GM18505 (cell line): ENCODE measurements at regions not wholly inside any gene's neighbourhood (a gene's known extent, or its start where the extent isn't known, plus 50 kb on each side); places are given as distances from the start of the nearest gene placed in this dataset.
"Not testable (repeated sequence)": the region's sequence is repeated elsewhere in the genome, so short reads cannot be mapped to it uniquely, and the experiment has no call there.

Source experiments
- ATAC-seq: cut with Tn5 transposase; IDR thresholded peaks from one replicate; pipeline ENCODE4 v1.9.1; 2021; ENCODE audit not compliant: unreplicated experiment
- POLR2A ChIP-seq: IDR thresholded peaks from 4 replicates; pipeline ENCODE4 v1.6.1; 2011; ENCODE audit warnings: borderline replicate concordance; ENCODE audit not compliant: insufficient read depth, insufficient read length; ENCODE audit errors: extremely low read depth

DNA sequence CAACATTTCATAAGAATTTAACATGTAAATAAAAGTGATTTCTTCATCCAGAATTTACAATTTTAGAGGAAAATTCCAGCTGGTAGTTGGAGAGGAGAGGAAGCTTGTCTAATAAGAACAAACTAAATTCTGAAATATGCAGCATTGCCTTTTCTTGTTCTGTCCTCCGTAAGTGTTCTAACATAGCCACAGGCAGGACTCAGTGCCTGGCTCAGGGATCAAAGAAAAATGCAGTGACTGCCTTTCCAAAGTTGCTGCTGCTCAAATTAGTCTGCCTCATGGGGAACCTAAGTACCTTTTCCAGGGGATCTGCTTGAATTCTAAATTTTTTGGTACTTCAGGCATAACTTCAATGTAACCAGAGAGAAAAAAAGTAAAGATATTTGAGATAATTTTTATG lies 713.0 kb upstream of the CADM2 start:
- ATAC-seq = no peak
- TF ChIP-seq POLR2A = no peak

DNA sequence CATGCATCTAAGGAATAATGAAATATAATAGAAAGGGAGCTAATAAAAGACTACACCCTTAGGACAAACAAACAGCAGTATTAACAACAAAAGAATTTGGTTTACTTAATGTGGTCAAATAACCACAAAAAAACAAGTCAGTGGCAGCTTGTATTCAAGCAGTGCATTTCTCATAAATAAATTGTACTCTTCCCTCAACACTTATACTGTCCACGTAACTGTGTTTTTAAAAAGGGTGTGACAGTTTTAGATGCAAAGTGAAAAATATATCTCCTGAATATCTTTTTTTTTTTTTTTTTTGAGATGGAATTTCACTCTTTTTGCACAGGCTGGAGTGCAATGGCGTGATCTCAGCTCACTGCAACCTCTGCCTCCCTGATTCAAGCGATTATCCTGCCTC lies 698.2 kb upstream of the CADM2 start:
- no peak for TF ChIP-seq POLR2A
- ATAC-seq = no peak

DNA sequence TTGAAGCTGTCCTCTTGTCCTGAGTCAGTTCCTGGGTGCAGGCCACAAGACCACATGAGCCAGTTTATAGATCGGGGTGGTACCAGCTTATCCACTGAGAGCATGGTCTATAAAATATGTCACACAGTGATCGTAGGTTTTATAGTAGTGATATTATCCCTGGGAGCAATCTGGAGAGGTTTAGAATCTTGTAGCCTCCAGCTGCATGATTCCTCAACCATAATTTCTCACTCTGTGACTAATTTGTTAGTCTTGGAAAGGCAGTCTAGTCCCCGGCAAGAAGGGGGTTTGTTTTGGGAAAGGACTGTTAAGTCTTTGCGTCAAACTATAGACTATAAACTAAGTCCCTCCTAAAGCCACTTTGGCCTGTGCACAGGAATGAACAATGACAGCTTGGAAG lies 693.0 kb upstream of the CADM2 start:
- no peak for TF ChIP-seq POLR2A
- ATAC-seq = no peak

GRCh38 chr3:84275532-84275931 lies 683.3 kb upstream of the CADM2 start:
- no peak for ATAC-seq
- no peak for TF ChIP-seq POLR2A

DNA sequence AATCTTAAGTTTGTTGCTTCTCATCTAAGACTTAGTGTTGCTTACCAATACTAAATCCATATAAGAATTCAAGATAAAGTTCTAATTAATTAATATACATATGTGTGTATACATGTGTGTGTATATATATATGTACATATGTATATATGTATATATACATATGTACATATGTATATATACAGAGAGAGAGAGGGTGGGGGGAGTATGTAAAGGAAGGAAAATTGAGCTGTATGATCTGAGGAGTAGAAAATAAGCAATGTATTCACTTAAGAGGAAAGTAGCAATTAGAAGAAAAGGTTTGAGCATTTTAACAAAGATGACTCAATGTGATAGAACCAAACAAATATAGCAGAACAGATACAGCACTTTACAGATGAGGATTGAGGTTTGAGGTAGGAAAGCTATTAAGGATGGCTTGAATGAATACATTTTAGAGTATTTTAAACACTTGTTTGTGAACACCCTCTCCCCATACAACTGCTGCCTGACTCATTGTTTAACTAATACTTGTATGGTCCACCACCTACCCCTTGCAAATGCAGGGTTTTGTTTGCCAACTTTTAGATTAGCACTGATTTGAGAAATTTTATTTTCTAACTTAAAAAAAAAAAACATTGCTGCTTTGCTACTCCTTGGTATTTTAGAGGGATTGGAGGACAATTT lies 681.1 kb upstream of the CADM2 start:
- no peak for ATAC-seq
- no peak for TF ChIP-seq POLR2A

DNA sequence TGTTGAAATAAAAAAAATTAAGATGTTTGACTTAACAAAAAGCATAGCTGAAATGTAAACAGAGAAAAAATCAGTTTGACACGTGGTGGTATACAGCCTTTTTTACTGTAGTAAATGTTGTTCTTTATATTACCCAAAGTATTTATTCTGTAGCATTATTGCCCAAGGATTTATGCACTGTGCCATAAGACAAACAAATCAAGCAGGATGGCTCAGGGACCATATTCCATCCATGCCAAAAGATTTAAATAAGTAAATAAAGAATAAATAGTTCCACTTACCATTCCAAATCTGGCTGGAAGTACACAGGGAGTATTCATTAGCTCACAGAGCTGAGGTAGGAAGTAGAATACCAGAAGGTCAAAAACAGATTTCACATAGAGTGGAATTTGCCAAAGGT lies 666.7 kb upstream of the CADM2 start:
- no peak for ATAC-seq
- TF ChIP-seq POLR2A = no peak

GRCh38 chr3:84299329-84299728 lies 659.5 kb upstream of the CADM2 start:
- no peak for TF ChIP-seq POLR2A
- ATAC-seq = no peak

GRCh38 chr3:84304214-84304613 lies 654.6 kb upstream of the CADM2 start:
- no peak for TF ChIP-seq POLR2A
- ATAC-seq = no peak

- no peak for ATAC-seq
- no peak for TF ChIP-seq POLR2A
These were observed 651.5 kb upstream of the CADM2 start for GRCh38 chr3:84307339-84307738.

DNA sequence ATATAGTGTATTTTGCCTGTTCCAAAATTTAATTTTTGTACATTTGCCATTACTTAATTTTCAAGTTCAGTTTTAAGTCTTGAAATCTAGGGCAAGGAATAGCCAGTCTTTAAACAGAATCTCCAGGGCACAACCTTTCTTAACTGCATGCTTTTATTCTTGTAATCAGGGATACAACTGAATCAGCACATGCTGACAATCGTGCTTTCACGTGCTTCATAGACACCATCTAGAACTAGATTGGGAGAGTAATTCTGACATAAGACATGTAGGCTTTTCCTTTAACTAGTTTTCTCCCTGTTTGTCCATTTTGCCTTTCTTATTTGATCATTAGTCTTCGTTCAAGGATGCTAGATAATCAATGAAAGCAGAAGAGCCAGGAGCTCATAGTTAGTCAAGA lies 650.4 kb upstream of the CADM2 start:
- ATAC-seq = no peak
- TF ChIP-seq POLR2A = no peak

GRCh38 chr3:84318273-84318809 lies 640.4 kb upstream of the CADM2 start:
- no peak for ATAC-seq
- TF ChIP-seq POLR2A = no peak

DNA sequence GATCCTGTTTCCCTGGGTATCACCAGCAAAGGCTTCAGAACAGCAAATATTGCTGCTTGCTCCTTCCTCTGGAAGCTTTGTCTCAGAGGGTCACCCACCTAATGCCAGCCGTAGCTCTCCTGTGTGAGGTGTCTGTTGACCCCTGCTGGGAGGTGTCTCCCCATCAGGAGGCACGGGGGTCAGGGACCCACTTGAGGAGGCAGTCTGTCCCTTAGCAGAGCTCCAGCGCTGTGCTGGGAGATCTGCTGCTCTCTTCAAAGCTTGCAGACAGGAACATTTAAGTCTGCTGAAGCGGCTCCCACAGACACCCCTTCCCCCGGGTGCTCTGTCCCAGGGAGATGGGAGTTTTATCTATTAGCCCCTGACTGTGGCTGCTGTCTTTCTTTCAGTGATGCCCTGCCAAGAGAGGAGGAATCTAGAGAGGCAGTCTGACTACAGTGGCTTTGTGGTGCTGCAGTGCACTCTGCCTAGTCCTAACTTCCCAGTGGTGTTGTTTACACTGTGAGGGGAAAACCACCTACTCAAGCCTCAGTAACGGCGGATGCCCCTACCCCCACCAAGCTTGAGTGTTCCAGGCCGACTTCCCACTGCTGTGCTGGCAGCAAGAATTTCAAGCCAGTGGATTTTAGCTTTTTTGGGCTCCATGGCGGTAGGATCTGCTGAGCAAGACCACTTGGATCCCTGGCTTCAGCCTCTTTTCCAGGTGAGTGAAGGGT lies 593.1 kb upstream of the CADM2 start:
- not testable (repeated sequence) for ATAC-seq
